ENCODE measurements at regions not wholly inside any gene's neighbourhood (a gene's known extent, or its start where the extent isn't known, plus 50 kb on each side); places are given as distances from the start of the nearest gene placed in this dataset.
"Not testable (repeated sequence)": the region's sequence is repeated elsewhere in the genome, so short reads cannot be mapped to it uniquely, and the experiment has no call there.

DNA sequence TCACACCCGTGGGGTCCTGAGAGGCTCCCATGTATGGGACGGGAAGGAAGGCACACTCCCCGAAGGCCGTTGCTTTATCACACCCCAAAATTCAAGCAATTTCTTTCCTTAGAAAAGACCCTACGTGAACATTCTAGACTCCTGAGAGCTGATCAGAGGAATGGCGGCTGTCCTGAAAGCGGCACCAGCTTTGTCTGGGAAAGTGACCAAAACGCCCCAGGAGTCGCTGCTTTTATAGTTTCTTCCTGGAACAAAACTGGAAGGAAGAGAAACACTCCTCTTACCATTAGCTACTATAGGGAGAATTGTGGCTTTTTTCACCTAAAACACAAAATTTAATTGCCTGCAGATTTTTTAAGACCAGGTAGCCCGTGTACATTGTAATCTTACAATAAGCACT lies 261.8 kb upstream of the RNF32 start:
- DNase-seq = no peak

DNA sequence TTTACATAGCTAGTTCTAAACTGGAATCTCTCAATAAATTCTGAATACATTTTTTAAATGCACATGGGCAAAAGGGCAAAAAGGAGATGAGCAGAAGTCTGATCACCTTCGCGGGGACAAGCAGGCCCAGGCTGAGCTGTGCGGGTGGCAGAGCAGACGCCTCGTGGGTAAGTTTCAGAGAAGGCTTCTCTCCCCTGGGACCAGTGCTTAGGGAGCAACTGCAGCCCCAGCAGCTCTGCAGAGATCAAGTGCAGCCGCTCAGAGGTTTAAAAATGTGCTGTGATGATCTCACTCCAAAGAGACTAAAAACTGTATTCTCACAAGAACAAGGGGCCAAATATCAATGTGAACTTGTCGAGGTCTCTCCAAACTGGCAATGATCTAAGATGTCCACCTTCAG lies 264.3 kb upstream of the RNF32 start:
- no peak for DNase-seq

DNA sequence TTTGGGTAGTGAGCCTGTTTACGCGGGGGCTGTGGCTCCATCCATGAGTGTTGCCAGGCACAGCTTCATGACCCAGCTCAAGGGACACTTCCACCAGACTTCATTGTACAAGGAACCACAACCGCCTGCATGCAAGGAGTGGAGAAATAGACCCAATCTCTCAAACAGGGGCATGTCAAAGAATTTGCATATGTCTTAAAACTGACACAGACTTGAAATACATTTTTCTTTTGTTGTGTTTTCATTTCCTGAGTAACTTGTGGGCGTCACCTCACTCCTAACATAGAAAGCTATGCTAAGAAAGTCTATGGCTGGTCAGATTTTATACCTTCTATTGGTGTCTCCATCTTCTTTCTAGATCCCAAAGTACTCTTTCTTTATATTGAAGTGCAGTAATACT lies 266.2 kb upstream of the RNF32 start:
- no peak for DNase-seq

DNA sequence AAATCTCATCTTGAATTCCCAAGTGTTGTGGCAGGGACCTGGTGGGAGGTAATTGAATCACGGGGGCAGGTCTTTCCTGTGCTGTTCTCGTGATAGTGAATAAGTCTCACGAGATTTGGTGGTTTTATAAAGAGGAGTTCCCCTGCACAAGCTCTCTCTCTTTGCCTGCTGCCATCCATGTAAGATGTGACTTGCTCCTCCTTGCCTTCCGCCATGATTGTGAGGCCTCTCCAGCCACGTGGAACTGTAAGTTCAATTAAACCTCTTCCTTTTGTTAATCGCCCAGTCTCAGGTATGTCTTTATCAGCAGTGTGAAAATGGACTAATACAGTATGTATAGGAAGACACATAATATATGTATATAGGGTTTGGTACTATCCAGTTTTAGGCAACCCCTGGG lies 270.6 kb upstream of the RNF32 start:
- DNase-seq = not testable (repeated sequence)

GRCh38 chr7:156368053-156368843 lies 272.3 kb upstream of the RNF32 start:
- DNase-seq = no peak

- DNase-seq = no peak
Observed at GRCh38 chr7:156363751-156364150, 276.8 kb upstream of the RNF32 start.

GRCh38 chr7:156360835-156361234 lies 279.7 kb upstream of the RNF32 start:
- DNase-seq = no peak

- DNase-seq = no peak
Observed at GRCh38 chr7:156356551-156356950, 284.0 kb upstream of the RNF32 start.

- no peak for DNase-seq
Observed at GRCh38 chr7:156353352-156353751, 287.2 kb upstream of the RNF32 start.

- not testable (repeated sequence) for DNase-seq
Observed at GRCh38 chr7:156347703-156348248, 292.8 kb upstream of the RNF32 start.

GRCh38 chr7:156347132-156347531 lies 293.4 kb upstream of the RNF32 start:
- DNase-seq = no peak

DNA sequence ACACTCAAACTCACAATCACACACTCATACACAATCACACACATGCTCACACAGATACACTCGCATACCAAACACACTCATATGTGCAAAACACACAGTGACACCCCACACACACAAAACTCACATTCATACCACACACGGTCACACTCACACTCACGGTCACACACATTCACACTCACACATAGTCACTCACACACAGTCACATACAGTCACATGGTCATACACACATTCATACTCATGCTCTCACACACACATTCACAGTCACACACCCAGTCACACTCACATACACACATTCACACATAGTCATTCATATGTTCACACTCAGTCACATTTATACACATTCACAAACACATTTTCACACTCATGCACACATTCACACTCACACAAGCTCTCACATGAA lies 296.0 kb upstream of the RNF32 start:
- DNase-seq = no peak

GRCh38 chr7:156334636-156335035 lies 305.9 kb upstream of the RNF32 start:
- DNase-seq = peak; percentile 5

DNA sequence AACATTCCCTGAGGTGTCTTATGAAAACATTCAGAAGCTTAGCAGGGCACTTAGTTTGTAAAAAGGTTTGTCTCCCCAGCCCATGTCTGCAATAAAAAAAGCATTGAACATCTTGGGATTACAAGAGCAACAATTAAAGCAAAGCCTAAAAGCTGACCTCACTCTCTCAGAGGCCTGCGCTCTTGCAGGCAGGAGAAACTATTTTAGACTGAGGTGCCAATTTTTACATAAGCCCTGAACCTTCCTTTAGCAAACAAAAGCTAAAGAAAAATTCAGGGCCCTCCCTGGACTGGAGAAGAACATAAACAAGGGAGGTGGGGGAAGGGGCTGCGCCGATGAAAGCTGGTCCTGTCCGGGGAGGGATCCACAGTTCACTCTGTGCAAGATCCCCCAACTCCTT lies 312.7 kb upstream of the RNF32 start:
- DNase-seq = no peak

DNA sequence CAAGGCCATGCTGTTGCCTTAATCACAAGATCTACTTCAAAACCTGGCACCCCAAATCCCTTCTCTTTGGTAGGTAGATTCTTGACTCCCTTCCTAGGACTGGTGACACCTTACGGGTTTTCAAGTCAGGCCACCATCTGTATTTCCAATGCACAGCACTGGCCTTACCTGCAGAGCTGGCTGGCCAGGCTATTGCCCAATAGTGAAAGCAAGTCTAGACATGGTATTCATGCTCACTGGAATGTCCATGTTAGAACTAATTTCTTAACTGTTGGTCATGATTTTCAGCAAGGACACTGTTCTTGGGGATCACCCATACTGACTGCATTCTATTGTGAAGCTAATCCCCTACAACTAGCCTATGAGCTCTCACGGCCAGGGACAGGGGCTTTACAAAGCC lies 313.1 kb upstream of the RNF32 start:
- DNase-seq = no peak

DNA sequence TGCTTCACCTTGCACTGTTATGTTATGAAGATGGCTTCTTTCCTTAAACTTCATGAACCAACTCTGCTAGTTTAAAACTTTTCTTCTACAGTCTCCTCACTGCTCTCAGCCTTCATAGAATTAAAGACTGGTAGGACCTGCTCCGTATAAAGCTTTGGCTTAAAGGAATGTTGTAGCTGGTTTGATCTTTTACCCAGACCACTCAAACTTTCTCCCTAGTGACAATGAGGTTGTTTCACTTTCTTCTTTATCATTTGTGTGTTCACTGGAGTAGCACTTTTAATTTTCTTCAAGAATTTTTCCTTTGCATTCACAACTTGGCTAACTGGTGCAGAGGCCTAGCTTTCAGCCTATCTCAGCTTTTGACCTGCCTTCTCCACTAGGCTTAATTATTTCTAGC lies 316.4 kb upstream of the RNF32 start:
- no peak for DNase-seq

GRCh38 chr7:156321430-156321829 lies 319.1 kb upstream of the RNF32 start:
- not testable (repeated sequence) for DNase-seq

DNA sequence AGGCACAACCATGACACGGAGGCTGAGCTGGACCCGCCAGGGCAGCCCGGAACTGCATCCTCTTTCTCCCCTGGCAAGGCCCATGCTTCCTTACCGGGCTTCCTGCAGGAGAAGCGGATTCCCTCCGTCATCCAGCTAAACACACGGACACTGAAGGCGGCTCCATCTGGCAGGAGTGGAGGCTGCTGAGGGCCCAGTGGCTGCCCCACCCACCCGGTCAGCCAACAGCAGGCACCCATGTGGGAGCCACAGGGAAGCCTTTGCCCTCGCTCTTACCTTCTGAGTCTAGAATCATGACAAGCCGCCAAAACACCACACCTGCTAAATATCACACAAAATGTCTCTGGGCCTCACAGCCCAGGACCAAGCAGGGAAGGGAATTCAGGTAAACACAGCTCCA lies 321.6 kb upstream of the RNF32 start:
- no peak for DNase-seq

DNA sequence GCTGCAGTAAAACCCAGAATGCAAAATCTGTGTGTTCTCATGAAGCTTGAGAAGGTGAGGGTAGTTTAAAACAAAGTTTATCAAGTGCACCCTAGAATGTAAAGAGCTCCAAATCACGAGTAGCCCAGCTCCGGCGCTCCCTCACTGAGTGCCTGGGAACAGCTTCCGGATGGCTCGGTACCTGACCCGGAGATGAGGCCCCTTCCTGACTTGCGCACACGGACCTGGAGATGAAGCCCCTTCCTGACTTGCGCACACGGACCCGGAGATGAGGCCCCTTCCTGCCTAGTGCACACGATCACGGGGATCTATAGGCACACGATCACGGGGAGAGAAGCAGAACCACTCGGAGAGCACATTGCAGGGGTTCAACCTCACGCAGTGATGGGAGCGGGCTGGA lies 322.1 kb upstream of the RNF32 start:
- no peak for DNase-seq

GRCh38 chr7:156309016-156309620 lies 331.5 kb upstream of the RNF32 start:
- DNase-seq = no peak

DNA sequence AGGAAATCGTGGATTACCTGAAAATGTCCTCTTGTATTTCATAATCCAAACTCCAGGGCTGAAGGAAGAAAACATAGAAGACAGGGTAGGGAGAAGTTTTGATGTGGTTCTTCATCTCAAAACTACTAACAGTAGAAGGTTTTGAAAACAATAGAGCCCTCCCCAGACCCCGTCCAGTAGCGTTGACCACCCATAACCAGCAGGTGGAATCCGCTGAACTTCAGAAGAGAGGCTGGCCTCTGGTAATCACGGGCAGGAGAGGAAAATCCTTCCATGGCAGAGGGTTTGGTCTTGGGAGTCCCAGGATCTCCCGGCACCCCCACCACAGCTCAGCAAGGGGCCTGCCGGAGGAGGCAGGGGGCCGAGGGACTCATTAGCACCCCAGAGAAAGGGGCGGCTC lies 333.4 kb upstream of the RNF32 start:
- no peak for DNase-seq

DNA sequence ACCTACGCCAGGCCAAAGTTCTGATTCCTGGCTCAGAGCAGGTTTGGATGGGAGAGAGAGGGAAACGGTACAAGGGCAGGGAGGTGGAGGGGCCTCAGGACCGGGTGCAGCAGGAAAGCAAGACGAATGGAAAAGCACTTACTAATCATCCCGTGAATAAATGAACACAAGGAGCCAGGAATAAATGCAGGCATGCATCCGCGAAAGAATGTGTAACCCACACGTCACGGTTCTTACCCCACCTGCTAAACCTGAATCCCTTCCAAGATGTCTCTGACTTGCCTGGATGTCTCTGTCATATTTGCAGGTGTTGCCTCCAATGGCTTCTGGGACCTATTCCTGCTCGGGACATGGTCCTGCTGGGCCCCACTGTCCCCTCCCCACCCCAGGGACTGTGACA lies 335.2 kb upstream of the RNF32 start:
- no peak for DNase-seq

DNA sequence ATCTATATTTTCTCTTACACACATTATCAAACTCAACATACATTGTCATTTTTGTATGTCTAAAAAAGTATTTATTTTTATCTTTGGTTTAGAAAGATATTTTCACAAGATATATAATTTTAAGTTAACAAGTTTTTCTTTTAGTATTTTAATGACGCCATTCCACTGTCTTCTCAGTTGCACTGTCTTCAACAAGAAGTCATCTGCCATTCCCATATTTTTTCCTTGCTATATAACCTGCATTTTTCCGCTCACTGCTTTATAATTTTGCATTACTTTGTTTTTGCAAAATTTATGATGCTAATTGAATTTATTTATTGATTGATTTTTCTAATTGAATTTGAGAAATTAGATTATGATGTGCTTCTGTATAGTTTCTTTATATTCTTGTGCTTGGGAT lies 357.8 kb upstream of the RNF32 start:
- DNase-seq = no peak

DNA sequence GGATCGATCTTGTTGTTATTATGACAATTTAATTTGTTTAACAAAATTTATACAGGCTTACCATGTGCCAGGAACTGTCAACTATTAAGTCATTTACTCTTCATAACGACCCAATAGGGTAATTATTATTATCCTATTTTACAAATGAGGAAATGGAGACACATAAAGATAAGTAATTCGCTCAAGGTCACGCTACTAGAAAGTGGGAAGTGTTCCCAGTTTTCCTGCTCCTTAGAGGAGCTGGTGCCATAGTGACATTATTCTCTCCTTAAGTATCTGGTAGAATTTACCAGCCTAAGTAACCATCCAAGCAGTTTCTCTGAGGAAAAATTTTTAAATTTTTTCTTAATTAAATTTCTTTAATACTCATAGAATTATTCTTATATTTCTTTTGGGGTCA lies 360.9 kb upstream of the RNF32 start:
- DNase-seq = no peak

- DNase-seq = no peak
Observed at GRCh38 chr7:156275292-156275691, 365.3 kb upstream of the RNF32 start.

All from stimulated activated CD4-positive, alpha-beta T cell treated with anti-CD3 and anti-CD28 coated beads, Interleukin-15, amount 100 ng/mL, for 24 hours (primary cell).